Neuronal stem cell (in vitro differentiated cells): ENCODE measurements at regions not wholly inside any gene's neighbourhood (a gene's known extent, or its start where the extent isn't known, plus 50 kb on each side); places are given as distances from the start of the nearest gene placed in this dataset.

Source experiments
- DNase-seq: peaks from one replicate; pipeline ENCODE4 v3.0.0-alpha.2; 2013; ENCODE audit warnings: low spot score
- H2AFZ ChIP-seq: one replicate; pipeline ENCODE4 v1.6.1; 2013; ENCODE audit warnings: mild to moderate bottlenecking, low read length, inconsistent platforms
- H2AK5ac ChIP-seq: 2 replicates; pipeline ENCODE4 v1.6.1; 2013; ENCODE audit warnings: low read depth, mild to moderate bottlenecking, inconsistent platforms, low read length, moderate library complexity, mixed read lengths
- H2BK120ac ChIP-seq: 2 replicates; pipeline ENCODE4 v1.6.1; 2013; ENCODE audit warnings: low read depth, mild to moderate bottlenecking, inconsistent platforms, low read length, moderate library complexity, mixed read lengths
- H2BK12ac ChIP-seq: one replicate; pipeline ENCODE4 v1.6.1; 2013; ENCODE audit warnings: low read length, inconsistent platforms
- H2BK15ac ChIP-seq: 2 replicates; pipeline ENCODE4 v1.6.1; 2013; ENCODE audit warnings: mild to moderate bottlenecking, low read length, inconsistent platforms, mixed read lengths
- H2BK5ac ChIP-seq: one replicate; pipeline ENCODE4 v1.6.1; 2013; ENCODE audit warnings: inconsistent platforms, mild to moderate bottlenecking, low read length, moderate library complexity
- H3K14ac ChIP-seq: one replicate; pipeline ENCODE4 v1.6.1; 2013; ENCODE audit warnings: low read length, inconsistent platforms
- H3K18ac ChIP-seq: 2 replicates; pipeline ENCODE4 v1.6.1; 2013; ENCODE audit warnings: low read length, inconsistent platforms
- H3K23ac ChIP-seq: 2 replicates; pipeline ENCODE4 v1.6.1; 2013; ENCODE audit warnings: low read depth, mild to moderate bottlenecking, mixed read lengths, low read length, inconsistent platforms; ENCODE audit not compliant: poor library complexity
- H3K27ac ChIP-seq: replicated peaks from 3 replicates; pipeline ENCODE4 v1.5.1; 2013; ENCODE audit warnings: low read length, inconsistent platforms
- H3K27me3 ChIP-seq, 3 experiments: 2 replicates each; pipeline ENCODE4 v1.6.1; 2013; ENCODE audit warnings: low read length in 3 of 3, mild to moderate bottlenecking in 2 of 3, inconsistent platforms in 1 of 3, low read depth in 1 of 3, mixed read lengths in 1 of 3, moderate library complexity in 1 of 3; ENCODE audit not compliant: control insufficient read depth in 3 of 3, insufficient read depth in 3 of 3
- H3K36me3 ChIP-seq, 2 donors: replicated peaks in 1 of 2; 2 replicates each; pipeline ENCODE4 v1.6.1; 2013; ENCODE audit warnings: low read length in 2 of 2; ENCODE audit not compliant: control insufficient read depth in 2 of 2, insufficient read depth in 2 of 2
- H3K4ac ChIP-seq: 2 replicates; pipeline ENCODE4 v1.6.1; 2013; ENCODE audit warnings: inconsistent platforms, mild to moderate bottlenecking, low read length, moderate library complexity
- H3K4me1 ChIP-seq, 2 donors: 1 replicate in 1 of 2; 2 replicates in 1 of 2; pipeline ENCODE4 v1.6.1; 2013; ENCODE audit warnings: low read length in 2 of 2, low read depth in 1 of 2; ENCODE audit not compliant: control insufficient read depth in 2 of 2, insufficient read depth in 1 of 2
- H3K4me2 ChIP-seq: one replicate; pipeline ENCODE4 v1.6.1; 2013; ENCODE audit warnings: mild to moderate bottlenecking, low read length, inconsistent platforms; ENCODE audit not compliant: insufficient read depth, poor library complexity, severe bottlenecking
- H3K4me3 ChIP-seq, 2 donors: 2 replicates each; pipeline ENCODE4 v1.5.1; 2013; ENCODE audit warnings: low read length in 2 of 2, mild to moderate bottlenecking in 2 of 2, inconsistent platforms in 1 of 2, moderate library complexity in 1 of 2
- H3K79me1 ChIP-seq: one replicate; pipeline ENCODE4 v1.6.1; 2013; ENCODE audit warnings: low read depth, mild to moderate bottlenecking, inconsistent platforms, low read length, moderate library complexity
- H3K9ac ChIP-seq: one replicate; pipeline ENCODE4 v1.6.1; 2013; ENCODE audit warnings: mild to moderate bottlenecking, low read depth, low read length, inconsistent platforms; ENCODE audit not compliant: poor library complexity
- H3K9me3 ChIP-seq, 2 donors: replicated peaks in 1 of 2; 2 replicates each; pipeline versions ENCODE3 to v1.6.1; 2013; ENCODE audit warnings: low read length in 2 of 2, mild to moderate bottlenecking in 2 of 2, inconsistent platforms in 1 of 2, low read depth in 1 of 2, mixed read lengths in 1 of 2, moderate library complexity in 1 of 2; ENCODE audit not compliant: control insufficient read depth in 2 of 2, insufficient read depth in 1 of 2
- H4K8ac ChIP-seq: one replicate; pipeline ENCODE4 v1.6.1; 2013; ENCODE audit warnings: low read depth, mild to moderate bottlenecking, inconsistent platforms, low read length, moderate library complexity
- H4K91ac ChIP-seq: one replicate; pipeline ENCODE4 v1.6.1; 2013; ENCODE audit warnings: low read length, low read depth, mild to moderate bottlenecking, inconsistent platforms; ENCODE audit not compliant: poor library complexity
- WGBS, 2 donors: extraction: QIAGEN DNeasy Blood & Tissue Kit; methylation state at CpG; one replicate each; pipeline ENCODE4 v1.1.7; 2013; ENCODE audit warnings: missing lambda C conversion rate in 2 of 2, mixed read lengths in 1 of 2; ENCODE audit not compliant: insufficient read length in 2 of 2, insufficient replicate concordance in 1 of 2; ENCODE audit errors: extremely low coverage in 2 of 2; 5-methylcytosine and 5-hydroxymethylcytosine counted together

- no CpG with 5 or more reads among the region's 1 CpG for WGBS, 2 donors
- Histone ChIP-seq H3K36me3 (no peaks in the 10 kb centered on the region), H2BK5ac (no peak overlapping the region), H3K23ac (no peak overlapping the region), H2BK15ac (no peak overlapping the region), H4K91ac (no peak overlapping the region), H2BK120ac (no peak overlapping the region), H4K8ac (no peak overlapping the region), H3K4me2 (no peak overlapping the region), H3K27ac (no peak overlapping the region), H3K79me1 (no peaks in the 10 kb centered on the region), H3K4me1 (no peaks in the 10 kb centered on the region), H2BK12ac (no peak overlapping the region), H3K4ac (no peak overlapping the region), H3K18ac (no peak overlapping the region), H3K9ac (no peak overlapping the region), H3K9me3 (no peaks in the 10 kb centered on the region), H3K4me3 (no peak overlapping the region), H2AFZ (no peak overlapping the region), H3K27me3 (no peaks in the 10 kb centered on the region), H3K14ac (no peak overlapping the region), H2AK5ac (no peak overlapping the region)
- DNase-seq: no peak
Observed at GRCh38 chr2:181240844-181241243, 216.3 kb upstream of the ITGA4 start.

- H3K4me3 ChIP-seq: no peak overlapping the region
- H3K79me1 ChIP-seq: no peaks in the 10 kb centered on the region
- no peak overlapping the region for H3K9ac ChIP-seq
- H3K4me1 ChIP-seq: no peaks in the 10 kb centered on the region
- H2BK15ac ChIP-seq: no peak overlapping the region
- no CpG with 5 or more reads among the region's 2 CpGs for WGBS, 2 donors
- H3K4me2 ChIP-seq: no peak overlapping the region
- H2BK5ac ChIP-seq: no peak overlapping the region
- H2BK12ac ChIP-seq: no peak overlapping the region
- no peak overlapping the region for H3K14ac ChIP-seq
- no peak overlapping the region for H3K23ac ChIP-seq
- H4K91ac ChIP-seq: no peak overlapping the region
- no peak overlapping the region for H4K8ac ChIP-seq
- no peak overlapping the region for H3K27ac ChIP-seq
- H3K4ac ChIP-seq: no peak overlapping the region
- H2AFZ ChIP-seq: no peak overlapping the region
- no peak for DNase-seq
- no peak overlapping the region for H2AK5ac ChIP-seq
- H3K18ac ChIP-seq: no peak overlapping the region
- no peaks in the 10 kb centered on the region for H3K27me3 ChIP-seq
- H3K36me3 ChIP-seq: no peaks in the 10 kb centered on the region
- no peak overlapping the region for H2BK120ac ChIP-seq
- H3K9me3 ChIP-seq: no peaks in the 10 kb centered on the region
Observed at GRCh38 chr2:181241366-181241765, 215.8 kb upstream of the ITGA4 start.

- Histone ChIP-seq H3K23ac (no peak overlapping the region), H3K79me1 (no peaks in the 10 kb centered on the region), H3K4me3 (no peak overlapping the region), H2BK15ac (no peak overlapping the region), H3K27me3 (no peaks in the 10 kb centered on the region), H3K9me3 (no peaks in the 10 kb centered on the region), H3K14ac (no peak overlapping the region), H2BK5ac (no peak overlapping the region), H2AK5ac (no peak overlapping the region), H4K8ac (no peak overlapping the region), H3K9ac (no peak overlapping the region), H2BK120ac (no peak overlapping the region), H3K4ac (no peak overlapping the region), H3K36me3 (no peaks in the 10 kb centered on the region), H4K91ac (no peak overlapping the region), H3K4me2 (no peak overlapping the region), H2BK12ac (no peak overlapping the region), H3K27ac (no peak overlapping the region), H3K18ac (no peak overlapping the region), H3K4me1 (no peaks in the 10 kb centered on the region), H2AFZ (no peak overlapping the region)
- no CpG with 5 or more reads among the region's 2 CpGs for WGBS, 2 donors
- no peak for DNase-seq
Observed at GRCh38 chr2:181241797-181242196, 215.4 kb upstream of the ITGA4 start.

GRCh38 chr2:181242262-181242661 is 214.9 kb upstream of the ITGA4 start:
- no peak overlapping the region for H2BK12ac ChIP-seq
- H2BK5ac ChIP-seq: no peak overlapping the region
- no peak overlapping the region for H3K4ac ChIP-seq
- H3K18ac ChIP-seq: no peak overlapping the region
- H2BK120ac ChIP-seq: no peak overlapping the region
- no peak overlapping the region for H3K27ac ChIP-seq
- H2AFZ ChIP-seq: no peak overlapping the region
- no CpG with 5 or more reads among the region's 2 CpGs for WGBS, 2 donors
- H3K4me3 ChIP-seq: no peak overlapping the region
- H3K36me3 ChIP-seq: no peaks in the 10 kb centered on the region
- no peaks in the 10 kb centered on the region for H3K9me3 ChIP-seq
- no peak overlapping the region for H3K14ac ChIP-seq
- no peak overlapping the region for H4K91ac ChIP-seq
- H4K8ac ChIP-seq: no peak overlapping the region
- H3K79me1 ChIP-seq: no peaks in the 10 kb centered on the region
- DNase-seq: no peak
- H2BK15ac ChIP-seq: no peak overlapping the region
- no peaks in the 10 kb centered on the region for H3K4me1 ChIP-seq
- H2AK5ac ChIP-seq: no peak overlapping the region
- no peaks in the 10 kb centered on the region for H3K27me3 ChIP-seq
- no peak overlapping the region for H3K9ac ChIP-seq
- no peak overlapping the region for H3K23ac ChIP-seq
- H3K4me2 ChIP-seq: no peak overlapping the region
